H9 (cell line): ENCODE measurements at regions not wholly inside any gene's neighbourhood (a gene's known extent, or its start where the extent isn't known, plus 50 kb on each side); places are given as distances from the start of the nearest gene placed in this dataset.

ENCODE experiments used
- DNase-seq: peaks from one replicate; pipeline ENCODE4 v3.0.0-alpha.2; 2017
- H2AFZ ChIP-seq: one replicate; pipeline ENCODE4 v1.6.1; 2013; ENCODE audit warnings: mild to moderate bottlenecking, low read length, control low read depth, moderate library complexity
- H2AK5ac ChIP-seq: 2 replicates; pipeline ENCODE4 v1.6.1; 2013; ENCODE audit warnings: low read length, control low read depth, mixed read lengths; ENCODE audit not compliant: insufficient read length
- H2BK120ac ChIP-seq: one replicate; pipeline ENCODE4 v1.6.1; 2013; ENCODE audit warnings: low read depth, mild to moderate bottlenecking, low read length, control low read depth, inconsistent platforms; ENCODE audit not compliant: poor library complexity, severe bottlenecking
- H2BK12ac ChIP-seq: 2 replicates; pipeline ENCODE4 v1.6.1; 2013; ENCODE audit warnings: low read length, control low read depth, mixed read lengths, low read depth; ENCODE audit not compliant: insufficient read length
- H2BK15ac ChIP-seq: 2 replicates; pipeline ENCODE4 v1.6.1; 2013; ENCODE audit warnings: low read depth, low read length, control low read depth
- H2BK20ac ChIP-seq: one replicate; pipeline ENCODE4 v1.6.1; 2013; ENCODE audit warnings: low read depth, mild to moderate bottlenecking, low read length, control low read depth, inconsistent platforms; ENCODE audit not compliant: poor library complexity, severe bottlenecking
- H2BK5ac ChIP-seq: 2 replicates; pipeline ENCODE4 v1.6.1; 2013; ENCODE audit warnings: low read length, control low read depth, mixed read lengths; ENCODE audit not compliant: insufficient read length
- H3K14ac ChIP-seq: 2 replicates; pipeline ENCODE4 v1.6.1; 2013; ENCODE audit warnings: low read length, control low read depth; ENCODE audit not compliant: insufficient read depth
- H3K18ac ChIP-seq: 2 replicates; pipeline ENCODE4 v1.6.1; 2013; ENCODE audit warnings: low read depth, mild to moderate bottlenecking, mixed read lengths, low read length, control low read depth; ENCODE audit not compliant: insufficient read length
- H3K23ac ChIP-seq: 2 replicates; pipeline ENCODE4 v1.6.1; 2013; ENCODE audit warnings: low read length, control low read depth, mixed read lengths, low read depth; ENCODE audit not compliant: insufficient read length
- H3K23me2 ChIP-seq: 2 replicates; pipeline ENCODE4 v1.6.1; 2013; ENCODE audit warnings: low read depth, mild to moderate bottlenecking, mixed read lengths, low read length, control low read depth; ENCODE audit not compliant: insufficient read length, poor library complexity, severe bottlenecking
- H3K27ac ChIP-seq: 2 replicates; pipeline ENCODE4 v1.5.1; 2013; ENCODE audit warnings: low read length, control low read depth, mixed read lengths, low read depth; ENCODE audit not compliant: insufficient read length
- H3K27me3 ChIP-seq: 2 replicates; pipeline ENCODE4 v1.6.1; 2013; ENCODE audit warnings: low read length, control low read depth, inconsistent platforms; ENCODE audit not compliant: insufficient read depth
- H3K4ac ChIP-seq: 2 replicates; pipeline ENCODE4 v1.6.1; 2013; ENCODE audit warnings: low read depth, mild to moderate bottlenecking, control low read depth, inconsistent platforms, low read length, moderate library complexity
- H3K4me1 ChIP-seq: 2 replicates; pipeline ENCODE4 v1.6.1; 2013; ENCODE audit warnings: low read length, control low read depth, inconsistent platforms; ENCODE audit not compliant: insufficient read depth
- H3K4me2 ChIP-seq: 2 replicates; pipeline ENCODE4 v1.6.1; 2013; ENCODE audit warnings: low read length, control low read depth, mixed read lengths; ENCODE audit not compliant: insufficient read length, insufficient read depth
- H3K56ac ChIP-seq: 2 replicates; pipeline ENCODE4 v1.6.1; 2013; ENCODE audit warnings: low read depth, mild to moderate bottlenecking, mixed read lengths, low read length, control low read depth; ENCODE audit not compliant: insufficient read length
- H3K79me1 ChIP-seq: 2 replicates; pipeline ENCODE4 v1.6.1; 2013; ENCODE audit warnings: low read depth, mild to moderate bottlenecking, moderate library complexity, low read length, control low read depth, inconsistent platforms; ENCODE audit not compliant: insufficient read depth, poor library complexity, severe bottlenecking
- H3K79me2 ChIP-seq: 2 replicates; pipeline ENCODE4 v1.6.1; 2013; ENCODE audit warnings: low read length, control low read depth, inconsistent platforms; ENCODE audit not compliant: insufficient read depth
- H3K9ac ChIP-seq: 2 replicates; pipeline ENCODE4 v1.6.1; 2013; ENCODE audit warnings: low read length, control low read depth, mixed read lengths; ENCODE audit not compliant: insufficient read length; ENCODE audit errors: extremely low read depth
- H3K9me3 ChIP-seq: one replicate; pipeline ENCODE4 v1.6.1; 2013; ENCODE audit warnings: low read depth, low read length, inconsistent platforms; ENCODE audit not compliant: control insufficient read depth
- H3T11ph ChIP-seq: one replicate; pipeline ENCODE4 v1.6.1; 2013; ENCODE audit warnings: mild to moderate bottlenecking, low read length, control low read depth, inconsistent platforms
- H4K20me1 ChIP-seq: one replicate; pipeline ENCODE4 v1.6.1; 2013; ENCODE audit not compliant: control insufficient read depth, insufficient read length, insufficient read depth
- H4K5ac ChIP-seq: 2 replicates; pipeline ENCODE4 v1.6.1; 2013; ENCODE audit warnings: low read depth, mild to moderate bottlenecking, mixed read lengths, low read length, control low read depth; ENCODE audit not compliant: insufficient read length
- H4K8ac ChIP-seq: replicated peaks from 2 replicates; pipeline ENCODE4 v1.6.1; 2013; ENCODE audit warnings: low read length, control low read depth, mixed read lengths, low read depth; ENCODE audit not compliant: insufficient read length
- H4K91ac ChIP-seq: 2 replicates; pipeline ENCODE4 v1.6.1; 2013; ENCODE audit warnings: low read depth, mild to moderate bottlenecking, moderate library complexity, mixed read lengths, low read length, control low read depth; ENCODE audit not compliant: insufficient read length
- H3K27ac Mint-ChIP-seq, 3 experiments: 2 replicates in 2 of 3; 3 replicates in 1 of 3; pipeline ENCODE4 v1.8.0; 2020 to 2021; ENCODE audit warnings: mixed read lengths in 3 of 3, mild to moderate bottlenecking in 1 of 3, moderate library complexity in 1 of 3
- H3K27me3 Mint-ChIP-seq: 2 replicates; pipeline ENCODE4 v1.8.0; 2021; ENCODE audit warnings: low read depth, mild to moderate bottlenecking, moderate library complexity, mixed read lengths
- H3K36me3 Mint-ChIP-seq, 3 experiments: 2 replicates in 2 of 3; 3 replicates in 1 of 3; pipeline ENCODE4 v1.8.0; 2020 to 2021; ENCODE audit warnings: low read depth in 3 of 3, mixed read lengths in 3 of 3; ENCODE audit not compliant: insufficient read depth in 1 of 3
- H3K4me1 Mint-ChIP-seq, 2 experiments: 2 replicates each; pipeline ENCODE4 v1.8.0; 2020; ENCODE audit warnings: mixed read lengths in 2 of 2
- H3K4me3 Mint-ChIP-seq, 2 experiments: 2 replicates in 1 of 2; 3 replicates in 1 of 2; pipeline ENCODE4 v1.8.0; 2020 to 2021; ENCODE audit warnings: mild to moderate bottlenecking in 2 of 2, mixed read lengths in 2 of 2, moderate library complexity in 1 of 2
- H3K9me3 Mint-ChIP-seq, 2 experiments: 2 replicates in 1 of 2; 3 replicates in 1 of 2; pipeline ENCODE4 v1.8.0; 2020; ENCODE audit warnings: mild to moderate bottlenecking in 2 of 2, mixed read lengths in 2 of 2, moderate library complexity in 1 of 2
- CTCF ChIP-seq: fragments of 200-600 bp; sonication (generic); conservative IDR thresholded peaks from 3 replicates; pipeline ENCODE4 v1.8.0; 2021; ENCODE audit warnings: antibody characterized with exemption, mild to moderate bottlenecking
- WGBS: extraction: QIAGEN DNeasy Blood & Tissue Kit; methylation state at CpG from one replicate; pipeline ENCODE4 v1.1.7; 2013; ENCODE audit warnings: missing lambda C conversion rate, low lambda C conversion rate, mixed read lengths; ENCODE audit not compliant: insufficient read length; ENCODE audit errors: extremely low coverage; 5-methylcytosine and 5-hydroxymethylcytosine counted together

GRCh38 chr13:105928901-105929300 lies 606.6 kb downstream of the EFNB2 start:
- no peak overlapping the region for H3K14ac ChIP-seq
- H3K18ac ChIP-seq, result no peak overlapping the region
- H2AK5ac ChIP-seq, result no peak overlapping the region
- H4K20me1 ChIP-seq, result no peaks in the 10 kb centered on the region
- no peak overlapping the region for H4K8ac ChIP-seq
- Mint-ChIP-seq H3K4me3 (no peak overlapping the region), H3K4me1 (no peaks in the 10 kb centered on the region), H3K9me3 (no peaks in the 10 kb centered on the region), H3K27me3 (no peaks in the 10 kb centered on the region; the same call in none of the 2 replicates), H3K36me3 (no peaks in the 10 kb centered on the region), H3K27ac (no peak overlapping the region)
- no peak overlapping the region for H4K91ac ChIP-seq
- no peak overlapping the region for H4K5ac ChIP-seq
- H3K23me2 ChIP-seq, result no peaks in the 10 kb centered on the region
- WGBS, result no CpG with 5 or more reads among the region's 4 CpGs
- H3K79me1 ChIP-seq, result no peaks in the 10 kb centered on the region
- no peak overlapping the region for H3K4me2 ChIP-seq
- H3K27me3 ChIP-seq, result no peaks in the 10 kb centered on the region
- no peak overlapping the region for H2BK20ac ChIP-seq
- no peak overlapping the region for H3K56ac ChIP-seq
- H3K9ac ChIP-seq, result no peak overlapping the region
- no peak overlapping the region for H2AFZ ChIP-seq
- no peak for TF ChIP-seq CTCF
- no peak overlapping the region for H3K4ac ChIP-seq
- no peak overlapping the region for H2BK12ac ChIP-seq
- no peak overlapping the region for H3K23ac ChIP-seq
- DNase-seq, result no peak
- no peak overlapping the region for H2BK120ac ChIP-seq
- H3T11ph ChIP-seq, result no peak overlapping the region
- H2BK5ac ChIP-seq, result no peak overlapping the region
- H3K27ac ChIP-seq, result no peak overlapping the region
- H3K4me1 ChIP-seq, result no peaks in the 10 kb centered on the region
- H2BK15ac ChIP-seq, result no peak overlapping the region
- no peaks in the 10 kb centered on the region for H3K9me3 ChIP-seq
- H3K79me2 ChIP-seq, result no peaks in the 10 kb centered on the region
